ENCODE measurements at regions not wholly inside any gene's neighbourhood (a gene's known extent, or its start where the extent isn't known, plus 50 kb on each side); places are given as distances from the start of the nearest gene placed in this dataset.
"Not testable (repeated sequence)": the region's sequence is repeated elsewhere in the genome, so short reads cannot be mapped to it uniquely, and the experiment has no call there.

- H3K9me3 Mint-ChIP-seq, result peaks cover 14% of the 10 kb centered on the region
- H3K27ac Mint-ChIP-seq; CTCF ChIA-PET; H3K4me3 Mint-ChIP-seq; H3K36me3 Mint-ChIP-seq (ENCODE audit: low read depth); DNase-seq; H3K27me3 Mint-ChIP-seq; POLR2A ChIA-PET; H3K4me1 Mint-ChIP-seq: not testable (repeated sequence)
Measured at GRCh38 chr10:109809954-109810353, 113.4 kb downstream of the XPNPEP1 start.

- CTCF ChIA-PET; H3K4me3 Mint-ChIP-seq; H3K27ac Mint-ChIP-seq; H3K9me3 Mint-ChIP-seq; H3K36me3 Mint-ChIP-seq (ENCODE audit: low read depth); H3K4me1 Mint-ChIP-seq; POLR2A ChIA-PET; H3K27me3 Mint-ChIP-seq; DNase-seq: not testable (repeated sequence)
Measured at GRCh38 chr10:109801191-109801590, 122.1 kb downstream of the XPNPEP1 start.

DNA sequence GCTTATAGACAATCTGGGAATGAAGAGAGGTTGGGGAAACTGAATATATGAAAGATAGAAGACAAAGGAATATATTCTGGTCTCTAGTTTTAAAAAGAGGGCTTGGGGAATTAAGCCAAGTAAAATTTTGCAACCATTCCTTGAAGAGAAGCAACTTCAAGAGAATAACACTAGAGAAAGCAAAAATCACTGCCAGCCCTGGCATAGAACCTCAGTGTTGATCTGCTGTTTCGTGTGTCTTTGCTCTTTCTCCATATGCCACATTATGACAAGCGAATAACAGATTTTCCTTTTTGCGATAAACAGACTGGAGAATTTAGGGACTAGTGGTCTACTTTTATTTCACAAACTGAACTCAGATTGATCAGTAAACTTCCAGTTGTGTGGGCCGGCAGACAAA, 132.7 kb downstream of the XPNPEP1 start:
- ChIA-PET POLR2A (no interaction called here), CTCF (no interaction called here)
- Mint-ChIP-seq H3K36me3 (ENCODE audit: low read depth) (no peaks in the 10 kb centered on the region), H3K9me3 (no peaks in the 10 kb centered on the region), H3K27ac (no peak overlapping the region), H3K4me3 (no peak overlapping the region), H3K27me3 (peaks cover 5% of the 10 kb centered on the region), H3K4me1 (no peaks in the 10 kb centered on the region)
- no peak for DNase-seq

DNA sequence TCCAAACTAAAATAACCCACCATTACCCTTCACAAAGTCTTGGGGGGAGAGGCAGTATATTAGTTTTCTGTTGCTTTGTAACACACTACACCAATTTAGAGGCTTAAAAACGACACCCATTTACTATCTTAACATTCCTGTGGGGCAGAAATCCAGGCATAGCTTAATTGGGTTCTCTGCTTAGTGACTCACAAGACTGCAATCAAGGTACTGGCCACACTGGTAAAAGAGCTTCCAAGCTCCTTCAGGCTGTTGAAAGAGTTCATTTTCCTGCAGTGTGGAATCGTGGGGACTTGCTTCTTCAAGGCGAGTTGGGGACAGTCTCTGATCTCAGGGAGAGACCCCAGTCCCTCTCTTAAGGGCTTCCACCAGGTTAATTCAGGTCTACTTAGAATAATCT, 139.1 kb downstream of the XPNPEP1 start:
- H3K4me3 Mint-ChIP-seq, result no peak overlapping the region
- H3K27me3 Mint-ChIP-seq, result peaks cover 7% of the 10 kb centered on the region
- ChIA-PET CTCF (no interaction called here), POLR2A (no interaction called here)
- no peaks in the 10 kb centered on the region for H3K36me3 Mint-ChIP-seq (ENCODE audit: low read depth)
- DNase-seq, result no peak
- no peak overlapping the region for H3K27ac Mint-ChIP-seq
- no peaks in the 10 kb centered on the region for H3K4me1 Mint-ChIP-seq
- H3K9me3 Mint-ChIP-seq, result no peaks in the 10 kb centered on the region

DNA sequence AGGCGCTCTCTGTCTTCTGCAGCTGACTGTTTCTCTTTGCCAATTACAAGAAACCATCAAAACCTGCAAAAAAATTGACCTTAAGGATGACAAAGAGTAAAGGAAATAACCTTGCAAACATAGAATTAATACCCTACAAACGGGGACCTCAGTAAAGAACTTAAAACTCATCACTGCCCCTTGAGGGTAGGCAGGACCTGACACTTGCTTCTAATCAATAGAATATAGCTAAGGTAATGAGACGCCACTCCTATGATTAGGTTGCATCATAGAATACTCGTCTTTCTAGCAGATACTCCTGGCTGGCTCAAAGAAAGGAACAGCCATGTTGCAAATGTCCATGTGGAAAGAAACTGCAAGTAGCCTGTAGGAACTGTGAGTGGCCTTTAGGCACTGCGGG, 140.0 kb downstream of the XPNPEP1 start:
- Mint-ChIP-seq H3K36me3 (ENCODE audit: low read depth) (no peaks in the 10 kb centered on the region), H3K9me3 (no peaks in the 10 kb centered on the region), H3K27me3 (peaks cover 2% of the 10 kb centered on the region), H3K27ac (no peak overlapping the region), H3K4me3 (no peak overlapping the region), H3K4me1 (no peaks in the 10 kb centered on the region)
- DNase-seq, result no peak
- CTCF ChIA-PET, result interaction anchor here (0.8 kb wide), 1 partner anchor 9 kb away, joined by 4 read pairs; no protein-coding TSS in a partner anchor
- POLR2A ChIA-PET, result no interaction called here

DNA sequence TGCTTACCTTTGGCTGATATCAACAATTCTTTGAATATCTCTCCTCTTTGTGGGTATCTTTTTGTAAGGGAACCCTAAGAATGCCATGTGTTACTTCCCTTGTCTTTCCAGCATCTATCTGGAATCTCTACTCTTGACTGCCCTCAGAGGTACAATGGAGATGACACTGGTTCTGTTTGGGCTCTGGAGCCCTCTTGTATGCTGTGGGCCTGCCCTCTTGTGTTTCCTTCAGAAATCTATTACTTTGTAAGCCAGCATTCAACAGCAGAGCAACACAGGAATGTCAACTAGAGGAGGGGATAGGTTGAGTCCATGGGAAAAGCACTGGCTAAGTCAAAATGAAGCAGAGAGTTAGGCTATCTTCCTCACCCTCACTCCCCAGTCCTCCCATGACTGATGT, 142.3 kb downstream of the XPNPEP1 start:
- H3K4me3 Mint-ChIP-seq, result no peak overlapping the region
- H3K27ac Mint-ChIP-seq, result no peak overlapping the region

DNA sequence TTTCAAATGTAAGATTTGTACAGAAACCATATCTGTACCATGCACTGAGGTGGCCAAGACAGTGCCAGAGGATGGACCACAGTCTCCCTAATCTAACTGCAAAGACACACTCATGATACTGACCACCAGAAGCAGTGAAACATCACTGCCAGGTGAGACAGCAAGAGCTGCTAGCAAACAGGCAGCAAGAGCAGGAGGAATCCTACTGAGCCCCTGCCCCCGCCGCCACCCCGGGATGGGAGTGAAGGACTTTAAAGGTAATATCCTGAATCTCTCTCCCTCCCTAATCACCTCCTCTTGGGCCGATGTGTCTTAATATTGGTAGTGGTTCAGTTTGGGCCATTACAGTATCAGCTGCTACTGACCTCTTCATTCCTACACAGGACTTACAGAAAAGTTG, 144.3 kb downstream of the XPNPEP1 start:
- DNase-seq, result no peak
- no peaks in the 10 kb centered on the region for H3K9me3 Mint-ChIP-seq
- no peaks in the 10 kb centered on the region for H3K27me3 Mint-ChIP-seq
- H3K36me3 Mint-ChIP-seq (ENCODE audit: low read depth), result no peaks in the 10 kb centered on the region
- H3K4me3 Mint-ChIP-seq, result no peak overlapping the region
- no peaks in the 10 kb centered on the region for H3K4me1 Mint-ChIP-seq
- ChIA-PET CTCF (no interaction called here), POLR2A (no interaction called here)
- no peak overlapping the region for H3K27ac Mint-ChIP-seq

More for the DNA sequence above, 142.3 kb downstream of the XPNPEP1 start:
- Mint-ChIP-seq H3K27me3 (peaks cover 2% of the 10 kb centered on the region), H3K36me3 (ENCODE audit: low read depth) (no peaks in the 10 kb centered on the region), H3K9me3 (no peaks in the 10 kb centered on the region), H3K4me1 (no peaks in the 10 kb centered on the region)
- ChIA-PET CTCF (no interaction called here), POLR2A (no interaction called here)
- no peak for DNase-seq

- Mint-ChIP-seq H3K4me3 (no peak overlapping the region), H3K27me3 (no peaks in the 10 kb centered on the region), H3K4me1 (no peaks in the 10 kb centered on the region), H3K9me3 (no peaks in the 10 kb centered on the region), H3K36me3 (ENCODE audit: low read depth) (no peaks in the 10 kb centered on the region), H3K27ac (no peak overlapping the region)
- POLR2A ChIA-PET, result no interaction called here
- DNase-seq, result no peak
- CTCF ChIA-PET, result interaction anchor here (0.9 to 1.9 kb wide), 5 partner anchors 10 to 78 kb away, joined by 3 to 7 read pairs (median 4); no protein-coding TSS in a partner anchor
Measured at GRCh38 chr10:109774121-109774440, 149.2 kb downstream of the XPNPEP1 start.

DNA sequence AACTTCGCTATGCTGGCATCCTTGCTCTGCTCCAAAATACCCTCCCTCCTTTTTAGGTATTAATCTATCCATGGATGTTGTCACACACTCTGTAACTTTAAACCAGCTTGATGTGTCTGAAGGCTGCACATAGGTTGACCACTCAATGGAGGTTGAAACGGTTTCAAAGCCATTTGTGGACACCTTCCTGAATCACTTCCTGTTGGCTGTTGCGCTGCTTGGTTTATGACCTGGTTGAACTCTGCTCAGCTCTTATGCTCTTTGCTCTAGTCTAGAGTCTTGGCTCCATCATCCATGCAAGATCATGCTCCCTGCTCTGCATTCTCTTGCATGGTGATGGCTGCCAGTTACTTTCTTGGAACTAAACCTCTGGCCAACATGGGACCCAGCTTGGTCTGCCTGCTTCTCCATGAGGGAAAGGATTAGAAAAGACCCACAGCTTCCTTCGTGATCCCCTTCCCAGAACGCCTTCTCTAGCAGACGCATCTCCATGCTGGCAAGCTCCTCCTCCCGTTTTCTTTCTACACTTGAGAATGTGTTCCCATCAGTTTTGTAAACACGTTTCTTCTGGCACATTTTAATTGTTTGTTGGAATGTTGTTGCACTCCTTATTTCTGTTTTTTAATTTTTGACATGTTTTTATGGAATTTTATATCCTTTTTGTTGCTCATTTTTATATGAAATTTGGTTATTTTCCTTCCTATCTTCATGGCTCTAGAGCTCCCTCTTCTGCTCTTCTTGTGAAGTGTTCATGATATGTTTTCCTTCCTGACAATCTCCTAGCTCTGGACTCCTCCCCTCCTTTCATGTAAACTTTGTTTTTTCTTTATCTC, 149.8 kb downstream of the XPNPEP1 start:
- Mint-ChIP-seq H3K4me3 (no peak overlapping the region), H3K9me3 (no peaks in the 10 kb centered on the region), H3K36me3 (ENCODE audit: low read depth) (no peaks in the 10 kb centered on the region), H3K4me1 (no peaks in the 10 kb centered on the region), H3K27me3 (no peaks in the 10 kb centered on the region), H3K27ac (no peak overlapping the region)
- POLR2A ChIA-PET, result no interaction called here
- CTCF ChIA-PET, result interaction anchor here (0.9 to 1.9 kb wide), 6 partner anchors 10 to 79 kb away, joined by 3 to 7 read pairs (median 4); no protein-coding TSS in a partner anchor
- DNase-seq, result no peak

- Mint-ChIP-seq H3K36me3 (ENCODE audit: low read depth) (no peaks in the 10 kb centered on the region), H3K27me3 (no peaks in the 10 kb centered on the region), H3K27ac (no peak overlapping the region), H3K4me3 (no peak overlapping the region), H3K9me3 (no peaks in the 10 kb centered on the region), H3K4me1 (no peaks in the 10 kb centered on the region)
- ChIA-PET CTCF (no interaction called here), POLR2A (no interaction called here)
- no peak for DNase-seq
Measured at GRCh38 chr10:109770663-109771062, 152.6 kb downstream of the XPNPEP1 start.

DNA sequence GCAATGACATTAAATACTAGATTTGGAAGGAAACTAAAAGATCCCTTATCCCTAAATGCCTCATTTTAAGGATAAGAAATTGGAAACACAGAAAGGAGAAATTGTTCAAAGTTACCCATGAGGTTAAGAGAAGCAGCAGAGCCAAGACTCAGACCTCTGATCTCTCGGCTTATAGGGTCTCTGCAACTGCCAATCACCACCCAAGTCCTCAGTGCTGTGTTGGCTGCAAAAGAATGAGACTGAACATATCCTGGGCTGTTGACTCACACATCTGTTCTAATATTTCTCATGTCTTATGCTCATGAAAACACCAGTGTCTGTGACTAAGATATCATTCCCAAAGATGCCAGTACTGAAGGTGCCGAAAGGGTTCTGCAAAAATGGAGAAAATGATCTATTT, 153.3 kb downstream of the XPNPEP1 start:
- Mint-ChIP-seq H3K36me3 (ENCODE audit: low read depth) (no peaks in the 10 kb centered on the region), H3K9me3 (no peaks in the 10 kb centered on the region), H3K27ac (no peak overlapping the region), H3K27me3 (no peaks in the 10 kb centered on the region), H3K4me1 (no peaks in the 10 kb centered on the region), H3K4me3 (no peak overlapping the region)
- DNase-seq, result no peak
- ChIA-PET CTCF (no interaction called here), POLR2A (no interaction called here)

DNA sequence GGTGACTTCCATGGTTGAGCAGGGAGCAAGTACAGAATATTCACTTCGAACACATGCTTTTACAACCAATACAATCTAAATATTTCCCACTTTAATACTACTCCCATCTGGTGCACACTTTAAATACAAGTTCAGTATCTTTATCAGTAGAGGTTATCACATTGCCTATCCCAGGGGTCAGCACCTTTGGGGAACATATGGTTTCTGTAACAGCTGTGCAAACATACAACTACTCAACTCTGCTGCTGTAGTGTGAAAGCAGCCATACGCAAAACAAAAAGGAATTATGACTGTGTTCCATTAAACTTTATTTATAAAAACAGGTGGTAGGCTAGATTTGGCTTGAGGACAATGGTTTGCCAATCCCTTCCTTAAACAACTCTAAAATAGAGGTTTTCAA, 157.5 kb downstream of the XPNPEP1 start:
- no peaks in the 10 kb centered on the region for H3K36me3 Mint-ChIP-seq (ENCODE audit: low read depth)
- no peak for DNase-seq
- no peaks in the 10 kb centered on the region for H3K9me3 Mint-ChIP-seq
- H3K4me3 Mint-ChIP-seq, result no peak overlapping the region
- ChIA-PET POLR2A (no interaction called here), CTCF (no interaction called here)
- H3K4me1 Mint-ChIP-seq, result no peaks in the 10 kb centered on the region
- no peak overlapping the region for H3K27ac Mint-ChIP-seq
- no peaks in the 10 kb centered on the region for H3K27me3 Mint-ChIP-seq

- CTCF ChIA-PET, result interaction anchor here (1.0 kb wide), 1 partner anchor 11 kb away, joined by 3 read pairs; no protein-coding TSS in a partner anchor
- H3K27ac Mint-ChIP-seq, result no peak overlapping the region
- DNase-seq, result no peak
- no peak overlapping the region for H3K4me3 Mint-ChIP-seq
- no peaks in the 10 kb centered on the region for H3K9me3 Mint-ChIP-seq
- H3K36me3 Mint-ChIP-seq (ENCODE audit: low read depth), result no peaks in the 10 kb centered on the region
- H3K27me3 Mint-ChIP-seq, result no peaks in the 10 kb centered on the region
- H3K4me1 Mint-ChIP-seq, result no peaks in the 10 kb centered on the region
- POLR2A ChIA-PET, result no interaction called here
Measured at GRCh38 chr10:109762555-109762954, 160.8 kb downstream of the XPNPEP1 start.

- DNase-seq, H3K9me3 Mint-ChIP-seq, POLR2A ChIA-PET: not testable (repeated sequence)
Measured at GRCh38 chr10:109757670-109758069, 165.6 kb downstream of the XPNPEP1 start.

More at GRCh38 chr10:109757670-109758069, 165.6 kb downstream of the XPNPEP1 start:
- CTCF ChIA-PET, result interaction anchor here (1.4 kb wide), 1 partner anchor 16 kb away, joined by 6 read pairs; no protein-coding TSS in a partner anchor
- H3K27ac Mint-ChIP-seq; H3K36me3 Mint-ChIP-seq (ENCODE audit: low read depth); H3K4me3 Mint-ChIP-seq; H3K4me1 Mint-ChIP-seq; H3K27me3 Mint-ChIP-seq: not testable (repeated sequence)
